Adrenal gland (tissue), 9 donors: ENCODE measurements at regions not wholly inside any gene's neighbourhood (a gene's known extent, or its start where the extent isn't known, plus 50 kb on each side); places are given as distances from the start of the nearest gene placed in this dataset.

Experiments
- DNase-seq, 7 donors: peaks; one replicate each; pipeline ENCODE4 v3.0.0-alpha.2; 2019 to 2020
- H3K27ac ChIP-seq, 5 donors: fragments of 200-600 bp; sonication (generic) in 4 of 5; 1 replicate in 3 of 5; 2 replicates in 2 of 5; pipeline versions ENCODE4 v1.5.1 to v1.8.0; 2016 to 2020; ENCODE audit warnings: mild to moderate bottlenecking in 1 of 5
- H3K27me3 ChIP-seq: fragments of 200-600 bp; 2 replicates; pipeline ENCODE4 v1.8.0; 2021
- H3K36me3 ChIP-seq, 2 donors: fragments of 200-600 bp; replicated peaks in 1 of 2; 1 replicate in 1 of 2; 2 replicates in 1 of 2; pipeline versions ENCODE4 v1.5.1 to v1.8.0; 2018 to 2022
- H3K4me1 ChIP-seq, 2 donors: fragments of 200-600 bp; replicated peaks in 1 of 2; 1 replicate in 1 of 2; 2 replicates in 1 of 2; pipeline versions ENCODE4 v1.5.1 to v1.8.0; 2018 to 2021
- H3K4me3 ChIP-seq, 4 donors: fragments of 200-600 bp; sonication (generic) in 3 of 4; one replicate each; pipeline ENCODE4 v1.5.1; 2016 to 2018
- H3K9me3 ChIP-seq, 3 donors: fragments of 200-600 bp; sonication (generic) in 1 of 3; replicated peaks in 1 of 3; 1 replicate in 2 of 3; 2 replicates in 1 of 3; pipeline versions ENCODE4 v1.5.1 to v1.8.0; 2016 to 2021
- CTCF ChIP-seq, 6 experiments: fragments of 450-650 bp in 4 of 6; fragments of 200-600 bp in 2 of 6; sonication (generic) in 1 of 6; IDR thresholded peaks; 1 replicate in 5 of 6; 2 replicates in 1 of 6; pipeline versions ENCODE4 v1.5.1 to v1.8.0; 2016 to 2021; ENCODE audit warnings: antibody characterized with exemption in 6 of 6, mild to moderate bottlenecking in 2 of 6, moderate library complexity in 1 of 6
- POLR2A ChIP-seq, 2 donors: fragments of 450-650 bp; IDR thresholded peaks; one replicate each; pipeline ENCODE4 v1.6.1; 2017; ENCODE audit warnings: antibody characterized with exemption in 2 of 2, mild to moderate bottlenecking in 2 of 2, moderate library complexity in 1 of 2
- WGBS, 4 donors: extraction: QIAGEN DNeasy Blood & Tissue Kit in 2 of 4; methylation state at CpG; one replicate each; pipeline versions ENCODE4 v1.1.5 to v1.1.7; 2013 to 2017; 5-methylcytosine and 5-hydroxymethylcytosine counted together
- intact Hi-C, 2 donors: fragments of 100-400 bp; cut with DNase I; formaldehyde crosslinking; loops; one replicate each; pipeline versions ENCODE4 v1.14.1 to v1.15.0; 2022 to 2023
- donor health status: healthy with polysubstance abuse.
- donor health status: Bipolar disorder and iron deficiency.
- donor health status: DM: yes; HTN: yes; CAD: no.
- donor health status: DM: no; HTN: no; CAD: no.
- donor health status: DM: no; HTN: no; CAD: no.

DNA sequence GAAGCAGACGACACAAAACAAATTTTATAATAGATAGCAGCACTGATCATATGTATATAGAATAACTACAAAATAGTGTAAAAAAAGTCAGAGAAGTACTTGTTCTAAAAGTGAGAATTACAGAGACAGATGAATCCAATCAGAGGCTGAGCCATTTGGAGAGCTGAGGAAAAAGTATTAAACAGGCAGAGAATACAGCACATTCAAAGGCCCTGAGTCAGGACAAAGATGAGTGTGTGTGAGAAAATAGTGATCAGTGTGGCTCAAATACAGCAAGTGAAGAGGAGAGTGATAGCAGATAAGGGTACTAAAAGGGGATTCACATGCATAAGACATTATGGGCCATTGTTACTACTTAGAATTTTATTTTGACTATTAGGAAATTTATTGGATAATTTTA, 430.6 kb upstream of the BRINP3 start:
- 71 to 93% (median 84%) methylated on average over 1 of the region's 1 CpG for WGBS, 4 donors

GRCh38 chr1:190908691-190909090, 431.0 kb upstream of the BRINP3 start:
- no peak overlapping the region for H3K4me3 ChIP-seq
- no peaks in the 10 kb centered on the region for H3K9me3 ChIP-seq
- TF ChIP-seq CTCF (IDR thresholded peaks at IDR 0.05) (no peak), POLR2A (IDR thresholded peaks at IDR 0.05) (no peak)
- DNase-seq: no peak
- H3K27ac ChIP-seq: no peak overlapping the region
- H3K4me1 ChIP-seq: no peaks in the 10 kb centered on the region
- intact Hi-C loops: no loop called here
- H3K36me3 ChIP-seq: no peaks in the 10 kb centered on the region
- H3K27me3 ChIP-seq: no peaks in the 10 kb centered on the region

More for the DNA sequence above, 430.6 kb upstream of the BRINP3 start:
- Histone ChIP-seq H3K36me3 (no peaks in the 10 kb centered on the region), H3K27me3 (no peaks in the 10 kb centered on the region), H3K9me3 (no peaks in the 10 kb centered on the region), H3K27ac (no peak overlapping the region), H3K4me1 (no peaks in the 10 kb centered on the region), H3K4me3 (no peak overlapping the region)
- intact Hi-C loops: no loop called here
- DNase-seq: no peak
- TF ChIP-seq CTCF (IDR thresholded peaks at IDR 0.05) (no peak), POLR2A (IDR thresholded peaks at IDR 0.05) (no peak)

GRCh38 chr1:190935925-190936324, 458.3 kb upstream of the BRINP3 start:
- H3K9me3 ChIP-seq: no peaks in the 10 kb centered on the region
- no peaks in the 10 kb centered on the region for H3K4me1 ChIP-seq
- WGBS, 4 donors: 44 to 60% (median 56%) methylated on average over 1 of the region's 1 CpG
- H3K27me3 ChIP-seq: no peaks in the 10 kb centered on the region
- DNase-seq: no peak
- intact Hi-C loops: no loop called here
- no peaks in the 10 kb centered on the region for H3K36me3 ChIP-seq
- H3K4me3 ChIP-seq: no peak overlapping the region
- H3K27ac ChIP-seq: no peak overlapping the region
- TF ChIP-seq CTCF (IDR thresholded peaks at IDR 0.05): no peak
- no peak for TF ChIP-seq POLR2A (IDR thresholded peaks at IDR 0.05)

DNA sequence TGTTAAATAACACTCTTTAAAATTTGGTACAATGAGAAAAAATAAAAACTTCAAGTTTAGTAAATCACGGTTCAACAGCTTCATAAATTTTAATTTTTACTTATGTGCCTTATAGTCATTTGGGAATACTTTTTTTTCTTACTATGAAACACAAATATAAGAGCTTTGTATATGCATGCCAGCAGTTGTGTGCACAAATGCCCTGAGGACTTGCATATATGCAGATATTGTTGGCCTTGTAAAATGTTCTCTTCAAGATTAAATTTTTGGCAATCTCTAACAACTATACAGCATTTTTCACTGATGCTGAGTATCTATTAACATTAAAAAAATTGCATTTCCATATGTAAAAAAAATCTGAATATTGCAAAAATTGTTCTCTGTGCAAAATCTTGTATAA, 458.7 kb upstream of the BRINP3 start:
- H3K27ac ChIP-seq: no peak overlapping the region
- no peak overlapping the region for H3K4me3 ChIP-seq
- 78 to 85% (median 83%) methylated on average over 1 of the region's 1 CpG for WGBS, 4 donors
- intact Hi-C loops: no loop called here
- no peaks in the 10 kb centered on the region for H3K27me3 ChIP-seq
- TF ChIP-seq CTCF (IDR thresholded peaks at IDR 0.05) (no peak), POLR2A (IDR thresholded peaks at IDR 0.05) (no peak)
- DNase-seq: no peak
- no peaks in the 10 kb centered on the region for H3K4me1 ChIP-seq
- no peaks in the 10 kb centered on the region for H3K36me3 ChIP-seq
- H3K9me3 ChIP-seq: no peaks in the 10 kb centered on the region
